Breast epithelium (tissue), 4 donors: ENCODE measurements at regions not wholly inside any gene's neighbourhood (a gene's known extent, or its start where the extent isn't known, plus 50 kb on each side); places are given as distances from the start of the nearest gene placed in this dataset.

Source experiments
- DNase-seq, 2 donors: peaks; one replicate each; pipeline ENCODE4 v3.0.0-alpha.2; 2019; ENCODE audit warnings: low spot score in 2 of 2
- H3K27ac ChIP-seq, 2 donors: fragments of 200-600 bp; sonication (generic) in 1 of 2; one replicate each; pipeline ENCODE4 v1.5.1; 2016 to 2019; ENCODE audit warnings: mild to moderate bottlenecking in 1 of 2
- H3K27me3 ChIP-seq, 2 donors: fragments of 200-600 bp; sonication (generic) in 1 of 2; one replicate each; pipeline versions ENCODE4 v1.5.1 to v1.6.0; 2017 to 2019; ENCODE audit warnings: control low read depth in 1 of 2, mild to moderate bottlenecking in 1 of 2
- H3K36me3 ChIP-seq: fragments of 200-600 bp; one replicate; pipeline ENCODE4 v1.5.1; 2019
- H3K4me1 ChIP-seq, 2 donors: fragments of 200-600 bp; sonication (generic); one replicate each; pipeline ENCODE4 v1.5.1; 2016 to 2019; ENCODE audit warnings: control low read depth in 1 of 2
- H3K4me3 ChIP-seq, 3 donors: fragments of 200-600 bp; sonication (generic); 1 replicate in 2 of 3; 2 replicates in 1 of 3; pipeline ENCODE4 v1.5.1; 2016 to 2019; ENCODE audit warnings: mild to moderate bottlenecking in 3 of 3, moderate library complexity in 2 of 3
- H3K9me3 ChIP-seq, 2 donors: fragments of 200-600 bp; sonication (generic) in 1 of 2; one replicate each; pipeline ENCODE4 v1.5.1; 2016 to 2019; ENCODE audit warnings: control low read depth in 1 of 2
- POLR2A ChIP-seq: fragments of 450-650 bp; IDR thresholded peaks from one replicate; pipeline ENCODE4 v1.6.1; 2016; ENCODE audit warnings: antibody characterized with exemption, mild to moderate bottlenecking, moderate library complexity
- POLR2AphosphoS5 ChIP-seq, 3 donors: sonication (generic); formaldehyde crosslinking; IDR thresholded peaks; one replicate each; pipeline ENCODE4 v1.6.1; 2017; ENCODE audit warnings: antibody characterized with exemption in 3 of 3
- intact Hi-C: fragments of 100-400 bp; cut with DNase I; formaldehyde crosslinking; loops from one replicate; pipeline ENCODE4 v1.15.1; 2023; ENCODE audit warnings: low total_unique reads
- TF ChIP-seq, protein P1 (sequence below), 3 donors: fragments of 450-650 bp; IDR thresholded peaks; one replicate each; pipeline ENCODE4 v1.5.1; 2016 to 2017; ENCODE audit warnings: antibody characterized with exemption in 3 of 3, mild to moderate bottlenecking in 3 of 3, moderate library complexity in 3 of 3

DNA sequence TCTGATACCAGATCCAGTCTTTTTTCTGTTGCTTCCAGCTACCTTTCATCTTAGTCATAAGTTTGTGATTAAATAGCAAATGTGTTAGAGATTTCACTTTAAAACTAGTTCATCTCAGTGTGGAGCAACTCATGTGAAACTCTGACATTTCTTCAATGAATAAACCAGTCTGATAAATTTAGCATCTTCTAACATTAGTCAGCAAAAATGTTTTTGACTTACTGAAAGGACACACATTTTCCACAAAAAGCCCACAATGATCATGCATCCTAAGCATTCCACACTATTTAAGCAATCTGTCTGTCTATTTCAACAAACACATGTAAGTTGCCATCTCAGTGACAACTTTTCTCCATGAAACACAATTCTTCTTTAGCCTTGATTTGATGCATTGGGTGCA is 222.2 kb upstream of the SLC35B3 start:
- intact Hi-C loops: no loop called here
- no peaks in the 10 kb centered on the region for H3K36me3 ChIP-seq
- H3K4me1 ChIP-seq: no peaks in the 10 kb centered on the region
- no peak for DNase-seq
- TF ChIP-seq POLR2AphosphoS5 (IDR thresholded peaks at IDR 0.05): no peak
- TF ChIP-seq POLR2A: no peak
- TF ChIP-seq, protein P1, sequence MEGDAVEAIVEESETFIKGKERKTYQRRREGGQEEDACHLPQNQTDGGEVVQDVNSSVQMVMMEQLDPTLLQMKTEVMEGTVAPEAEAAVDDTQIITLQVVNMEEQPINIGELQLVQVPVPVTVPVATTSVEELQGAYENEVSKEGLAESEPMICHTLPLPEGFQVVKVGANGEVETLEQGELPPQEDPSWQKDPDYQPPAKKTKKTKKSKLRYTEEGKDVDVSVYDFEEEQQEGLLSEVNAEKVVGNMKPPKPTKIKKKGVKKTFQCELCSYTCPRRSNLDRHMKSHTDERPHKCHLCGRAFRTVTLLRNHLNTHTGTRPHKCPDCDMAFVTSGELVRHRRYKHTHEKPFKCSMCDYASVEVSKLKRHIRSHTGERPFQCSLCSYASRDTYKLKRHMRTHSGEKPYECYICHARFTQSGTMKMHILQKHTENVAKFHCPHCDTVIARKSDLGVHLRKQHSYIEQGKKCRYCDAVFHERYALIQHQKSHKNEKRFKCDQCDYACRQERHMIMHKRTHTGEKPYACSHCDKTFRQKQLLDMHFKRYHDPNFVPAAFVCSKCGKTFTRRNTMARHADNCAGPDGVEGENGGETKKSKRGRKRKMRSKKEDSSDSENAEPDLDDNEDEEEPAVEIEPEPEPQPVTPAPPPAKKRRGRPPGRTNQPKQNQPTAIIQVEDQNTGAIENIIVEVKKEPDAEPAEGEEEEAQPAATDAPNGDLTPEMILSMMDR (IDR thresholded peaks at IDR 0.05): no peak
- H3K27me3 ChIP-seq: no peaks in the 10 kb centered on the region
- H3K9me3 ChIP-seq: no peaks in the 10 kb centered on the region
- no peak overlapping the region for H3K27ac ChIP-seq
- no peak overlapping the region for H3K4me3 ChIP-seq

DNA sequence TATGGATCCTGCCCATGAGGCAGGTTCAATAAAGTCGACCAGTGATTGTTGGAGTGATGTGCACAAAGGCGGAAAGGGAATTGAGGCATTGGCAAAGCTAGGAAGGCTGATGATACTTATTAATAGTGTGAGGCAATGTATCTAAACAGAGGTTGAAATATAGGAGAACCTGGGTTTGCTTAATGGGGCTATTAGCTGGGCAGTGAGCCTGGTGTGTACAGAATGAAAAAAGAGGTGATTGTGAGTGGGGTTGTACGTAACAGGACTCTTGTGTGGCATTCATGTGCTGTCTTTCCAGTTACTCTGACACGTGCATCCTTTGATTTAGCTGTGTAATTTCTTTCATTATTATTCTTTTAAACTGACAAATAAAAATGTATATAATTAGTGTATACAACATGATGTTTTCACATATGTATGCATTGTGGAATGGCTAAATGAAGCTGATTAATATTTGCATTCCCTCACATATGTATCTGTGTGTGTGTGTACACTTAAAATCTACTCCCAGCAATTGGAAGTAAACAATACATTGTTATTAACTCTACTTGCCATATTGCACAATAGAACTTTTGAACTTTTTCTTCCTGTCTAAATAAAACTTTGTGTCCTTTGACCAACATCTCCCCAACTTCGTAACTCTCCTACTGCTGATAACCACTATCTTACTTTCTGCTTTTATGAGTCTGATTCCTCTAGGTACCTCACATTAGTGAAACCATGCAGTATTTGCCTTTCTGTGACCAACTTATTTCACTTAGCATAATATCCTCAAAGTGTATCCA is 220.5 kb upstream of the SLC35B3 start:
- no peak overlapping the region for H3K4me3 ChIP-seq
- H3K27me3 ChIP-seq: no peaks in the 10 kb centered on the region
- no peak for DNase-seq
- H3K4me1 ChIP-seq: no peaks in the 10 kb centered on the region
- no peak overlapping the region for H3K27ac ChIP-seq
- no peaks in the 10 kb centered on the region for H3K36me3 ChIP-seq
- intact Hi-C loops: no loop called here
- TF ChIP-seq POLR2AphosphoS5 (IDR thresholded peaks at IDR 0.05) (no peak), POLR2A (no peak)
- TF ChIP-seq, protein P1 (IDR thresholded peaks at IDR 0.05): no peak
- H3K9me3 ChIP-seq: no peaks in the 10 kb centered on the region

GRCh38 chr6:8652710-8653109 is 217.4 kb upstream of the SLC35B3 start:
- no peak for DNase-seq
- Histone ChIP-seq H3K4me3 (no peak overlapping the region), H3K27ac (no peak overlapping the region), H3K36me3 (no peaks in the 10 kb centered on the region), H3K27me3 (no peaks in the 10 kb centered on the region), H3K9me3 (no peaks in the 10 kb centered on the region), H3K4me1 (no peaks in the 10 kb centered on the region)
- intact Hi-C loops: no loop called here
- TF ChIP-seq POLR2A (no peak), POLR2AphosphoS5 (IDR thresholded peaks at IDR 0.05) (no peak)
- TF ChIP-seq, protein P1 (IDR thresholded peaks at IDR 0.05): no peak

DNA sequence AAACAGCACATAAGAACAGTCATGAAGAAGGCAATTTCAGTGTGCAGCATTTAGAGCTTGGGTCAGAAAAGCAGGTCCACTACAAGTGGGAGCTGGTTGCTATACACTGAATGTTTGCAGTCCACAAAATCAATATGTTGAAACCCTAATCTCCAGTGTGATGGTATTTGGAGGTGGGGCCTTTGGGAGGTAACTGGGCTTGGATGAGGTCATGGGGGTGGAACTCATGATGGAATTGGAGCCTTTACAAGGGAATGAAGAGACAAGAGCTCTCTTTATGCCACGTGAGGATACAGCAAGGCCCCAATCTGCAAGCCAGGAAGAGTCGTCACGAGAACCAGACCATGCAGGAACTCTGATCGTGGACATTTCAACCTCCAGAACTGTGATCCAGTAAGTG is 216.7 kb upstream of the SLC35B3 start:
- Histone ChIP-seq H3K27ac (no peak overlapping the region), H3K9me3 (no peaks in the 10 kb centered on the region), H3K36me3 (no peaks in the 10 kb centered on the region), H3K4me1 (no peaks in the 10 kb centered on the region), H3K27me3 (no peaks in the 10 kb centered on the region), H3K4me3 (no peak overlapping the region)
- no peak for DNase-seq
- TF ChIP-seq POLR2A (no peak), POLR2AphosphoS5 (IDR thresholded peaks at IDR 0.05) (no peak)
- TF ChIP-seq, protein P1 (IDR thresholded peaks at IDR 0.05): no peak
- intact Hi-C loops: no loop called here

GRCh38 chr6:8645212-8645611 is 209.9 kb upstream of the SLC35B3 start:
- Histone ChIP-seq H3K27me3 (no peaks in the 10 kb centered on the region), H3K4me1 (no peaks in the 10 kb centered on the region), H3K4me3 (no peak overlapping the region), H3K27ac (no peak overlapping the region), H3K36me3 (no peaks in the 10 kb centered on the region), H3K9me3 (peaks cover 5% of the 10 kb centered on the region in 2 donors)
- intact Hi-C loops: no loop called here
- DNase-seq: no peak
- no peak for TF ChIP-seq POLR2AphosphoS5 (IDR thresholded peaks at IDR 0.05)
- no peak for TF ChIP-seq POLR2A
- TF ChIP-seq, protein P1 (IDR thresholded peaks at IDR 0.05): no peak
